HG02973 (cell line): ENCODE measurements at regions not wholly inside any gene's neighbourhood (a gene's known extent, or its start where the extent isn't known, plus 50 kb on each side); places are given as distances from the start of the nearest gene placed in this dataset.
"Not testable (repeated sequence)": the region's sequence is repeated elsewhere in the genome, so short reads cannot be mapped to it uniquely, and the experiment has no call there.

Experiments
- ATAC-seq: cut with Tn5 transposase; IDR thresholded peaks from one replicate; pipeline ENCODE4 v1.9.1; 2021; ENCODE audit warnings: moderate library complexity; ENCODE audit not compliant: unreplicated experiment

DNA sequence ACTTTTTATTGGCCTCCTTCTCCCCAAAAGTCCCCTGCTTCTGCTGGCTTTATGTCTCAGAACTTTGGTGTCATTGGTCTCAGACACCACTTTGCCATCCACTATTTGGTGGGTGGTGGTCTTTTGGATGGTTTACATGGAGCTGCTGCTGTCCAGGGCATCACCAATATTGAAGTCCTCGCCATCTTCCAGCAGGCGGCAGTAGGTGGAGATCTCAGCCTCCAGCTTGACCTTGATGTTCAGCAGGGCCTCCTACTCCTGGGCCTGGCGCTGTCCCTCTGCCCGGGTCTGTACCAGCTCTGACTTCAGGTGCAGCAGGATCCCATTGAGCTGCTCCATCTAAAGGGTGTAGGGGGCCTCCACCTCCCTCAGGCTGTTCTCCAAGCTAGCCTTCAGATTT, 148.4 kb upstream of the FOXA2 start:
- no peak for ATAC-seq

DNA sequence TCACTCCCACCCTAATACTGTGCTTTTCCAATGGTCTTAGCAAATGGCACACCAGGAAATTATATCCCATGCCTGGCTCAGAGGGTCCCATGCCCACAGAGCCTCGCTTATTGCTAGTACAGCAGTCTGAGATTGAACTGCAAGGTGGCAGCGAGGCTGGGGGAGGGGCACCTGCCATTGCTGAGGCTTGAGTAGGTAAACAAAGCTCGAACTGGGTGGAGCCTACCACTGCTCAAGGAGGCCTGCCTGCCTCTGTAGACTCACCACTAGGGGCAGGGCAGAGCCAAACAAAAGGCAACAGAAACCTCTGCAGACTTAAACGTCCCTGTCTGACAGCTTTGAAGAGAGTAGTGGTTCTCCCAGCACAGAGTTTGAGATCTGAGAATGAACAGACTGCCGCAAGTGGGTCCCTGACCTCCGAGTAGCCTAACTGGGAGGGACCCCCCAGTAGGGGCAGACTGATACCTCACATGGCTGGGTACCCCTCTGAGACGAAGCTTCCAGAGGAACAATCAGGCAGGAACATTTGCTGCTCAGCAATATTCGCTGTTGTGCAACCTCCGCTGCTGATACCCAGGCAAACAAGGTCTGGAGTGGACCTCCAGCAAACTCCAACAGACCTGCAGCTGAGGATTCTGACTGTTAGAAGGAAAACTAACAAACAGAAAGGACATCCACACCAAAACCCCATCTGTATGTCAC, 150.7 kb upstream of the FOXA2 start:
- not testable (repeated sequence) for ATAC-seq

DNA sequence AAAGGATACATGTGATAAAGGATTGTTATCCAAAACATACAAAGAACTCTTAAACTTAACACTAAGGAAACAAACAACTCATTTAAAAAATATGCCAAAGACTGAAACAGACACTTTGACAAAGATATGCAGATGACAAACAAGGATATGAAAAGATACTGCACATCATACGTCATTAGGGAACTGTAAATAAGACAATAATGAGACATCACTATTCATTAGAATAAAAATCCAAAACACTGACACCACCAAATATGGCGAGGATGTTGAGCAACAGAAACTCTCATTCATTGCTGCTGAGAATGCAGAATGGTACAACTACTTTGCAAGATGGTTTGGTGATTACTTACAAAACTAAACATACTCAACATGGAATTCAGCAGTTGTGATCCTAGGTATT, 156.5 kb upstream of the FOXA2 start:
- no peak for ATAC-seq

DNA sequence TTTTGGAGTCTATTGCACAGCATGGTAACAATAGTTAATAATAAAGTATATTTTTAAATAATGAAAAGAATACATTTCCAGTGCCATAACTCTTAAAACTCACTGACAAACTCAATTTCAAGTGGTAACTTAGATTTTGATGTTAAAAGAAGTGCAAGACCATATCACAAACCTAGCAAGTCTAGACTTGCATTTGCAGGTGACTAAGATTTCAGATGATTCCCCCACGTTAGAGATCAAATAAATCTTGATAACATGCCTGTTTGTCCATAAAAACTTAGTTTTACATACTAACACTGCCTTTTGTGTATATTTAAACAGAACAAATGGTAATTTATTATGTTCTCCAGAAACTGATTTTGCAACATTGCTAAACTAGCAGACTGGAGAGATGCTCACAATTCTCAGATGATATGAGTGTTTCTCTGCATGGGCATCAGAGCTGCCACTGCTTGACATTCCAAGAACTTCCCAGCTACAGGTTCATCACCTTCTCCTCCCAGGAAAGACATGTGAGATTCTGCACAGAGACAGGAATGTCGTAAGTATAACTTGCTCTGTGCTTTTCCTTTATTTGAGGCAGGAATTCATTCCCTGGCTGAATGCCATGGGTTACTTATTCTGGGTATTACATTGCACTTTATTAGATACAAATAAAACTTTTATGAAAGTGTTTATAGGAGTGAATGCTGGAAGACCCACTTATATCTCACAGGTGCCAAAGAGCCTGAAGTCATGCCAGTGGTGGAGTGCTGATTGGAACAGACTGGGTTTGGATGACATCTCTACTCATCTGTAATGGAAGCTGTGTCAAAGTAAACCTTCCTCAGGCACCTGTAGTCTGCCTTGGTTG, 160.2 kb upstream of the FOXA2 start:
- ATAC-seq, result no peak

DNA sequence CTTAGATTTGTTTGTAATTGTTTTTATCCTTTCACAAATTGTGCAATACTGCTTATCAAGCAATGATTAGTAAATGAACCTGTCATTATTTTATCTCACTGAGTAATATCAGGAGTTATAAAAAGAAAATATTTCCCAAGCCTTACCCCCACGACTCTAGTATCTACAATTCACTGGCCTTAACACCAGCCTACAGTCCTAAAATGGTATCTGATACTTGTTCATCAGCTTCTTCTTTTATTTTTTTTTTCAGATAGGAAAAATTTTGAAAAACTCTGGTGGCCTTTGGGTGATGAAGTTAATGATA, 160.8 kb upstream of the FOXA2 start:
- ATAC-seq, result no peak

DNA sequence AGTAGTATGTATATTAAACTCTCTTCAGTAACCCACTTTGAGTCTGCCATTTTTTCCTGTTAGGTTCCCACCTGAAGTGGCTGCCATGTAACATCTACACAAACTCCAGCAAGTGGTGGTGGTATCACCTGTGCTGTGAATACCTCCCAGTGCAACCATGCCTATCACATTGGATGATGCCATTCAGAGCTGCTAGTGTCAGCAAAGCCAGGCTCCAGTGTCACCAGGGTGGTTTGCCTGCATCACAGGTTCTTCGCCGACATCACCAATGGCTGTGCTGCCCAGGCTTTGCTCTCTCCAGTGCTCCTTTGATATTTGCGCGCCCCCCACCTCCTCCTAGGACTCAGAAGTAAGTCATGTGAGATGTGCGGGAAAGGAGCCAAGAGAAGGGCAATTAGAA, 162.6 kb upstream of the FOXA2 start:
- no peak for ATAC-seq

DNA sequence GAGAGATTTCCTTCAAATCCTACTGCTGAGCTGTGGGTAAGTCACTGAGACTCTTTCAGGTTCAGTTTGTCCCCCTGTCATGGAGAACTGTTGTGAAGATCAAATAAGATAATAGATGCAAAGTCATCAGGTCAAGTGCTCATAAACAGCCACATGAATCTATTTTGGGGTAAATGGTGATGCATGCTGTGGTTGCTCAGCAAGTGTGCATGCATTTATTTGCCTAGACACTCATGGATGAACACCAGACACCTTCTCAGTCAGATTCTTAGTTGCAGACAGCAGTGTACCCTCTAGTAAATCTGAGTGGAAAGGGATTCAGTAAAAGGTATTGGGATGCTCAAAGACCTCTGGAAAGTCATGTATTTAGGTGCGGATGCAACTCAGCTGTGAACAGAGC, 168.0 kb upstream of the FOXA2 start:
- no peak for ATAC-seq

DNA sequence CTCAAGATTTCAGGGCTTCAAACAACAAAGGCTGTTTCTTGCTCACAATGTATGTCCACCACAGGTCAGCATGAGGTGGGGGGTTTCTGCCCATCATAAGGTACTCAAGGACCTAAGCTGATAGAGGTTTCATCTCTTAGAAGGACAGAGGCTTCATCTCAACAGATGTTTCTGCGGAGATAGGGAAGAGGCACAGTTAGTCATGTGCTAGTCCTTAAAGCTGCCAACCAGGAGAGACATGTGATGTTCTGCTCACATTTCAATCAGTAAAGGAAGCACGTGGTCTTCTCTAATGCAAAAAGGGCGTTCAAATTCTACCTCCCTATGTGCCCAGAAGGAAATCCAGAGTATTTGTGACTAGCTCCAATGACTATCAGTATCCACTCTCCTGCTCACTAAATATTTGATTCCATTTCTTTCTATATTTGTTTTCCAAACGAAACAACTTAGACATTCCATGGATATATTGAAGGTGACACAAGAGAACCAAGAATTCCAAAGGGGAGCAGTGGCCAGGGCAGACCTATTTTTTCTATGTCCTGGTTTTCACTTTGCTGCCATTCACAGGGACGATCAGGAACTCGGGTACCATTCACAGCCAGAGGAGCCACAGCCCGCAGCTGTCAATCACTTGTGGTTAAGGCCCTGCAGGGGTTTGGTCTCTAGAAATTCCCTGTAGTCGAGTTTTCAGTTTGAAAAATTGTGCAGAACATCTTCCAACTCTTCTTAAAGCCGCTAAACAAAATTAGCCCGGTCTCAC, 173.2 kb upstream of the FOXA2 start:
- no peak for ATAC-seq

DNA sequence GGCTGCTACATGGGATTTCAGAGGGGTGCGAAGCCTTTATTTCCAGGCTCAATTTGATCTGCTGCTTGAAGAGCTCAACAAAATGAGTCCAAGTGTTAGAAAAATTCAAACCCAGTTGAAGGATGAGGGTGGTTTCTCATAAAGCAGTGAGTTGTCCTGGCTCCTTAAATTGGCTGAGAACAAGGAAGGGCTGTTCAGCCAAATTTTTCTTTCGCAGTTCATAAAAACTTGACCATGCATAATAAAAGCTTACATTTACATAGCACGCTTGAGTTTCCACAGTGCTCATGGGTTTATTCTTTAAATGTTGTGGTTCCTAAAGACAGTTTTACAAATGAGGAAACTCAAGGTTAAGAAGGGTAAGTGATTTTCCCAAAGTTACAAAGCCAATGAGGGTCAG, 174.4 kb upstream of the FOXA2 start:
- ATAC-seq, result no peak

DNA sequence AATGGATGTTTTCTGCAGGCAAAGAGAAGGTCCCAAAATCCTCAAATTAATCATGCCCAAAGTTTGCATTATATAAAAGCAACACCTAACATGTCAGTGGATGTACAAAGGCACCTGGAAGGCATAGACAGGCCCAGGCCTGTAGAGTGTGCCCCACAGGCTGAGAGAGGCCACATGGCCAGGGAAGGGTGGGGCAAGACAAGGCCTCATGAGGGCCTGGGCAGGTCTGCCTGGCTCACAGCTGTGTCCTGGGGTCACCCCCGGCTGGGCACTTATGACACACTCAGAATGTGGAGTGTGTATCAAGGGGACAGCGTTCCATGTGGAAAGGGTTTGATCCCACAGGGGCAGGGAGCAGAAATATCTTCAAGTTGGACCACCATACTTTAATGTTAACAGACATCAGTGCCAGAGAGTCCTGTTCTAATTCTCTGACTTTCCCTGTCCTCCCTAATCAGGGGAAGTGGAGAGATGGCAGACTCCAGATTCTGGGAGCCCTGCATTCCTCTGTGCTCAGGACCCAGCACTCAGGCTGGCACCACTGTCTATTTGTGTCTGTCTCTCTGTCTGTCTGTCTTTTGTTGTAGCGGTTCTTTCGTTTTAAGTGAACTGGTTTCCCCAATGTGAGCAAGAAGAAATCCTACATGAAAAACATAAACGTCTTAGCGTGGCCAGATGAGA, 178.3 kb upstream of the FOXA2 start:
- no peak for ATAC-seq

DNA sequence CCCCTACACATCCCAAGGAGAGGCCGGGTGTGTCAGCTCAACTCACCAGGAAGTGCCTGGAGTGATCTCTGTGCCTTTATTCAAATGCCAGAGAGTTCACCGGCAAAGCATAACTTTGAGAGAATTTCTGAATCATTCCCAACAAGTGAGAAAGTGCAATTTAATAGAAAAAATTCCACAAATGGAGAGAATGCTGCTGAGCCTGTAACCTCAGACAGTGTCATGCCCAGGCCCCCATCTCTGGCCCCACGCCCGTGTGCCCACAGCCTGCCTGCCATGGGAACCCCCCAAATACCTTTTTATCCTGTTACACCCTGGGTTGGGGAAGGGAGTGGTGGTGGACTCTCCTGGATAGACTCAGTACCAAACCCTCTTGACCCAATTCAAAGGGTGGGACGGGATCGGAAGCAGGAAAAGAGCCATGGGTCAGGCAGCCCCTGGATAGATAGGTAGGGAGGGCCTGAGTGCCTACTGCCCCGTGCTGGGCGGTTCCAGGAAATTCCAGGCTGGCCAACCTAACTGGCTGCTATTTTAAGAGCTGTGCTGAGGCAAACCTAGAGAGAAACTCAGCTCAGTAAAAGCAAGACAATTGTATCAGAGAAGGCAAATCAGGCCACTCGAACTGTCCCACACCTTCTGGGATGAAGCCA, 179.0 kb upstream of the FOXA2 start:
- ATAC-seq, result no peak

DNA sequence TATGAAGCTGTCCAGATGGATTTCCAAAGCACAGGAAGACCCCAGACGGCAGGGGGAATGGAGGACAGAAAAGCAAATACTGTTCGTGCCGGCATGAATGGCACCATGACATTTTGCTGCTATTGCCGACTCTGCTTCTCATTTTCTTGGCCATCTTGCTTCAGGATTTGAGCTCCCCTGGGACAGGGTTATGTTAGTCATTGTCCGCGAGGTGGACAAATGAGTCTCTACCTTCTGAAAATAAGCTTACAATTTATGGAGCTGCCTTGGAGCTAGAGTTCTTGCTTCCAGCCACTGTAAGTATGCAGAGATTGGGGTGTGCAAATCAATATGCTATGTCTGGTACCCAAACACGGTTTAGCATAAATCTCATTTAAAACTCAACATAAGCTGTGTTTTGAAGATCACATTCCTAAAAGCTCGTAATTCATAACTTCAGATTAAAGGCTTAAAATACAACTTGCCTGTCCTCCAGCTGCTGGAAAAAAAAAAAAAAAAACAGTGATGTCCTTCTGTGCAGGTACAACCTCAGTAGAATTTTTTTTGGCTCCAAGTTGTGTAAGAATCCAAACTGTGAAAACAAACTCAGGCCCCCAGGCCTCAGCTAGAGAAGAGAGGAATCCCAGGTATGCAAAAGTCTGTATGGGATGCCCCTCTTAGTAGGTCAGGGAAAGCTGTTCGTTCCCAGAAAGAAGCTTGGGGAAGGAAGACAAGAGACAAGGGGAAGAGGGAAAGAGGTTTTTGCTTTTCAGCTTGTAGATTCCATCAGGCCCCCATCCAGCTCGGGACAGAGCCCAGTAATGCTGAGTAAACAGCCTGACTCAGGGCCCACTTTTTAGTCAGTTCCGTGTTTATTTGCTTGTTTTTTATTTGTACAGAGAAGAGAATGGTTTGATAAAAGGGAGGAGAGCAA, 184.2 kb upstream of the FOXA2 start:
- ATAC-seq, result no peak

DNA sequence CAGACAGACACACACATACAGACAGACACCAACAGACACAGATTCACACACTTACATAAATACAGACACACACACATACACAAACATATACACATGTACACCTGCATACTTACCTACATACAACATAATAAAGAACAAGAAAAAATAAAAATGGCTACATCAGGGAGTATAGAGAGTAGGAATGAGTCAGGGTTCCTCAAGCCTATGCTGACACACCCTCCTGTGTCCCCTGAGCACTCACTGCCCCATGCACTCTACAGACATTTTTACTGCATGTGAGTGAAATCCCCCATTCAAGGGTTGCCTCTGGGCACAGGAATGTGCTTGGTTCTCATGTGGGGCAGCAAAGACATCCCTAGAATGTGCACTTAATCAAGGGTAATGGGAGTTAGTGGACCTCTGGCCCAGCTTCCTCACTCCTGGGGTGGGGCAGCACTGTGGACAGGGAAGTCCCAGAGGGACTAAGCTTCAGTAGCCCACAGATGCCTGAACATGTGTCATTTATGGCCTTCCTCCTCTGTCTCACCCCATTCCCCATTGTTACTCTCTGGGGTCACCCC, 185.9 kb upstream of the FOXA2 start:
- no peak for ATAC-seq

DNA sequence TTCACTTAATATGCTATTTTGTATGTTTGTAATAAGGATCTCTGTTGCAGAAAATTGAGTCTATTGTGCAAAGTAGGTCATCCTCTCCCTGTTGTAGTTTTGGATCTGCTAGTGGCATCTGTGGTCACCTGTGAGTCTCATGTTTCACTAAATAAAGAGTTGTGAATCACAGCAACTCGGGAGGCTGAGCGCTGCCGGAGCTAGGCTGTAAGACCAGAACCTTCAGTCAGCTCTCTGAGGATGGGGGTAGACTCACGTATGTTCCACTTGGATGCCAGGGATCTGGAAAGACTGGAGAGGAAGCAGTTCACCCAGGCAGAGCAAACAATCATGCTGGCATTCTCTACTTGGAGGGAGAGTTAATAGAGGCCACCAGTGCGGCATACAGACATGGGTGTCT, 187.3 kb upstream of the FOXA2 start:
- ATAC-seq, result no peak

DNA sequence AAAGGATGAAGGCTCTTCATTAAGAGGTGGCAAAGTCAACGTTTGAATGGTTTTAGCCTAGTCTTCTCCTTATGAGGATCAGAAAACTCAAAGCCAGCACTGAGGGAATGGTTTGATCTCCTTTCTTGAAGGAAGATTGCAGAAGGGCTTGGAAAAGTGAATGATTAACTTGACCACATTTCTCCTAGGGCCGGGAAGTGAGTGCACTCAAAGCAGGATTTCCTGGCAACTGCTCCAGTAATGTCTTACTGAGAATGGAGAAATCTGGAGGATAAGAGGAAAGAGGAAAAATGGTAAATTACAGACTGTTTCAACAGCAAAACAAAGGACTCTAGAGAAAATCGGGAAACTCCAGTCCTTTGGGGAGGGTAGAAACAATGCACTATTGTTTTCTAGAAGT, 189.0 kb upstream of the FOXA2 start:
- no peak for ATAC-seq

DNA sequence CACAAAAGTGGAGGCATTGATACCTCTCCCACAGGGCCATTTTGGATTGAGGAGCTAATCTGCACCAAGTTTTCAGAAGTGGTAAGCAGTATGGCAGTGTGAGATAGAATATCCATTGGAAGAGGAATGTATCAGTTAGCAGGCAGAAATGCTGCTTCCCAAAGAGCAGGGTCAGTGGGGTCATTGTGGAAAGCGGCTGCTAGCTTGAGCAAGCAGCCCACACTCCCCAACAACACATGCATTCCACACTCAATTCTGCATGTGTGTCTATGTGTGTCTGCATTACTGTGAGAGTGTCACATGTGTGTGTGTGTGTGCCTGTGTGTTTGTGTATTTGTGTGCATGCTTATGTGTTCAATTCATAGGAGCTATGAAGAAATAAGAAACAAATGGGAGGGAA, 190.9 kb upstream of the FOXA2 start:
- ATAC-seq, result no peak

DNA sequence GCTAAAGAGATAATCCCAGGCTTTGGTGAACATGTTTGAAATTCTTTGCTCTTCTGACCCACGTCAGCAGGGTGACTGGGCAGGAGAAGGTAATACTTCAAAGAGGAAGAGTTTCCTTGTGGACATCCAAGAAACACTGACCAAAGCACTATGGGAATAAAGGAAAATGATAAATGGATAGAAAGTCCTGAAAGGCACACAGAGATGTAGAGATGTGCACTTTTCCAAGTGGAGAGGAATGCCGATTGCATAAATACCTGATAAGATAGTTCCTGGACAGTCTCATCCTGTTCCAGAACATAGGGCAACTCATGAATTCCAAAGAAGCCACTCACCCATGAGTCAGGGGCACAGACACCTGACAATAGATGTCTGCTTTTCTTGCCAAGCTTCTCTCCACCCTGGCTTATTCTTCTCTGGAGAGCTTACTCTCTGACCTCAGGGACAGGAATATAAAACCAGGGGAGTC, 191.3 kb upstream of the FOXA2 start:
- ATAC-seq, result no peak

DNA sequence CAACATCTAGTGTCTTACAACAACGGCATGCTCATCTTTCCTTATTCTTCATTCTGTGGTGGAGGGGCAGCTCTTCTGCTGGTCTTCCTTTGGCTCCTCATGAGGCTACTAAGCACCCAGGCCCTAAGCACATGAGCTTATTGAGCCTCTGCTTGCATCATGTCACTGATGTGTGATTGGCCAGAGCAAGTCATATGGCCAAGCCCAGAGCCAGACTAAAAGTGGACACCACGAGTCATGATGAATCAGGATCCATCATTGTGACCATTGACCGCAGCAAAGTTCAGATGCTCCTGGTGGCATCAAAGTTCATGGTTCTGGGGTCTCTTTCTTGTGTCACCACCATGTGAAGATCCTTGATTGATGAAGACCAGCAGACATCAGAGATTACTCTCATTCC, 192.0 kb upstream of the FOXA2 start:
- ATAC-seq, result no peak

DNA sequence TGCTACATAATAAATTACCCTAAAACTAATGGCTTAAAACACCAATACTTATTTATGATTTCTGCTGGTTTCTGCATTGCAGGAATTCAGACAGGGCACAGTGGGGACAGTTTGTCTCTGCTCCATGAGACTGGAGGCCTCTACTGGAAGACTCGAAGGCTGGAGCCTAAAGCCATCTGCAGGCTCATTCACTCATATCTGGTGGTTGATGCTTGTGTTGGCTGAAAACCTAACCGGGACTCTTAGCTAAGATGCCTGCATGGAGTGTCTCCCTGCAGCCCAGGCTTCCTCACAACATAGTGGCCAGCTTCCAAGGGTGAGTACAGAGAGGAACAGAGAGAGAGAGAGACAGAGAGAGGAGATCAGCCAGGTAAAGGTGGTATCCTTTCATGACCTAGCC, 195.5 kb upstream of the FOXA2 start:
- ATAC-seq, result no peak
